ENCODE measurements at regions not wholly inside any gene's neighbourhood (a gene's known extent, or its start where the extent isn't known, plus 50 kb on each side); places are given as distances from the start of the nearest gene placed in this dataset.

- DNase-seq (ENCODE audit: low read depth) = no peak
Observed at GRCh38 chr7:68642727-68643126, 955.5 kb upstream of the AUTS2 start.

- no peak for DNase-seq (ENCODE audit: low read depth)
Observed at GRCh38 chr7:68663392-68663791, 934.9 kb upstream of the AUTS2 start.

- DNase-seq (ENCODE audit: low read depth) = no peak
Observed at GRCh38 chr7:68671046-68671445, 927.2 kb upstream of the AUTS2 start.

GRCh38 chr7:68671671-68672070 lies 926.6 kb upstream of the AUTS2 start:
- no peak for DNase-seq (ENCODE audit: low read depth)

- no peak for DNase-seq (ENCODE audit: low read depth)
Observed at GRCh38 chr7:68674826-68675225, 923.4 kb upstream of the AUTS2 start.

GRCh38 chr7:68676813-68677535 lies 921.3 kb upstream of the AUTS2 start:
- DNase-seq (ENCODE audit: low read depth) = no peak

- no peak for DNase-seq (ENCODE audit: low read depth)
Observed at GRCh38 chr7:68678196-68678595, 920.1 kb upstream of the AUTS2 start.

- DNase-seq (ENCODE audit: low read depth) = no peak
Observed at GRCh38 chr7:68679459-68680234, 918.6 kb upstream of the AUTS2 start.

- DNase-seq (ENCODE audit: low read depth) = no peak
Observed at GRCh38 chr7:68680235-68680872, 917.9 kb upstream of the AUTS2 start.

- no peak for DNase-seq (ENCODE audit: low read depth)
Observed at GRCh38 chr7:68682910-68683309, 915.4 kb upstream of the AUTS2 start.

GRCh38 chr7:68684246-68684839 lies 913.9 kb upstream of the AUTS2 start:
- DNase-seq (ENCODE audit: low read depth) = peak; percentile 20

GRCh38 chr7:68684996-68685395 lies 913.3 kb upstream of the AUTS2 start:
- no peak for DNase-seq (ENCODE audit: low read depth)

GRCh38 chr7:68688416-68689086 lies 909.7 kb upstream of the AUTS2 start:
- DNase-seq (ENCODE audit: low read depth) = no peak

GRCh38 chr7:68689087-68689433 lies 909.2 kb upstream of the AUTS2 start:
- no peak for DNase-seq (ENCODE audit: low read depth)

GRCh38 chr7:68691261-68692216 lies 906.7 kb upstream of the AUTS2 start:
- peak; percentile 85 for DNase-seq (ENCODE audit: low read depth)

- DNase-seq (ENCODE audit: low read depth) = no peak
Observed at GRCh38 chr7:68692511-68692910, 905.8 kb upstream of the AUTS2 start.

- peak; percentile 69 for DNase-seq (ENCODE audit: low read depth)
Observed at GRCh38 chr7:68694656-68695055, 903.6 kb upstream of the AUTS2 start.

GRCh38 chr7:68697796-68698280 lies 900.4 kb upstream of the AUTS2 start:
- peak; percentile 48 for DNase-seq (ENCODE audit: low read depth)

GRCh38 chr7:68699090-68699711 lies 899.1 kb upstream of the AUTS2 start:
- DNase-seq (ENCODE audit: low read depth) = peak; percentile 88

GRCh38 chr7:68700414-68700813 lies 897.9 kb upstream of the AUTS2 start:
- DNase-seq (ENCODE audit: low read depth) = peak; percentile 72

Measured in EH (cell line).